B cell (primary cell): ENCODE measurements at regions not wholly inside any gene's neighbourhood (a gene's known extent, or its start where the extent isn't known, plus 50 kb on each side); places are given as distances from the start of the nearest gene placed in this dataset.

Experiments used
- ATAC-seq: fragments of 200-7000 bp; cut with Tn5 transposase; one replicate; pipeline ENCODE4 v1.10.0; 2021; ENCODE audit warnings: low read depth, mild to moderate bottlenecking, moderate number of reproducible peaks, moderate library complexity
- CTCF ChIA-PET: fragments of 350-600 bp; sonication (Branson Sonifier 250); formaldehyde crosslinking; loops from one replicate; lab custom pipeline; 2021; ENCODE audit warnings: antibody characterized with exemption, inconsistent platforms; lab: Charles Lee
- POLR2A ChIA-PET: fragments of 350-600 bp; sonication (Branson Sonifier 250); formaldehyde crosslinking; loops from one replicate; lab custom pipeline; 2021; ENCODE audit warnings: antibody characterized with exemption; lab: Charles Lee
- DNase-seq: peaks from one replicate; pipeline ENCODE4 v3.0.0; 2013
- H2AFZ ChIP-seq: 2 replicates; pipeline ENCODE4 v1.6.1; 2012; ENCODE audit warnings: mild to moderate bottlenecking, low read depth, low read length; ENCODE audit not compliant: insufficient read depth, poor library complexity, severe bottlenecking
- H3K27ac ChIP-seq, 2 donors: 1 replicate in 1 of 2; 2 replicates in 1 of 2; pipeline ENCODE4 v1.5.1; 2012 to 2013; ENCODE audit warnings: low read length in 2 of 2, mild to moderate bottlenecking in 2 of 2, moderate library complexity in 1 of 2
- H3K27me3 ChIP-seq, 4 experiments: fragments of 200-600 bp in 1 of 4; sonication (generic) in 1 of 4; replicated peaks in 1 of 4; 1 replicate in 2 of 4; 2 replicates in 2 of 4; pipeline versions ENCODE4 v1.6.1 to v1.7.0; 2013 to 2016; ENCODE audit warnings: low read length in 3 of 4, mild to moderate bottlenecking in 2 of 4, mixed read lengths in 1 of 4, moderate library complexity in 1 of 4; ENCODE audit not compliant: insufficient read depth in 4 of 4, control insufficient read depth in 3 of 4; ENCODE audit errors: control extremely low read depth in 1 of 4
- H3K36me3 ChIP-seq, 2 experiments: replicated peaks in 1 of 2; 1 replicate in 1 of 2; 2 replicates in 1 of 2; pipeline versions ENCODE4 v1.6.1 to v1.7.1; 2013; ENCODE audit warnings: low read length in 1 of 2; ENCODE audit not compliant: insufficient read depth in 2 of 2, control insufficient read depth in 1 of 2; ENCODE audit errors: control extremely low read depth in 1 of 2, extremely low read depth in 1 of 2
- H3K4me1 ChIP-seq, 2 donors: fragments of 200-600 bp in 1 of 2; sonication (generic) in 1 of 2; 1 replicate in 1 of 2; 2 replicates in 1 of 2; pipeline versions ENCODE4 v1.5.1 to v1.6.1; 2013 to 2017; ENCODE audit warnings: low read length in 2 of 2; ENCODE audit not compliant: control insufficient read depth in 2 of 2, insufficient read depth in 2 of 2
- H3K4me2 ChIP-seq: replicated peaks from 2 replicates; pipeline ENCODE3; 2012; ENCODE audit warnings: mild to moderate bottlenecking, low read depth, low read length; ENCODE audit not compliant: poor library complexity, severe bottlenecking
- H3K4me3 ChIP-seq, 5 experiments: fragments of 200-600 bp in 1 of 5; sonication (generic) in 1 of 5; 1 replicate in 3 of 5; 2 replicates in 2 of 5; pipeline versions ENCODE4 v1.5.1 to v1.7.0; 2011 to 2016; ENCODE audit warnings: low read length in 4 of 5, mild to moderate bottlenecking in 4 of 5, low read depth in 2 of 5, control low read depth in 1 of 5, moderate library complexity in 1 of 5; ENCODE audit not compliant: insufficient read depth in 1 of 5; ENCODE audit errors: control extremely low read depth in 1 of 5, extremely low read depth in 1 of 5
- H3K79me2 ChIP-seq: fragments of 200-600 bp; sonication (generic); one replicate; pipeline ENCODE4 v1.6.0; 2016; ENCODE audit warnings: low read length; ENCODE audit not compliant: control insufficient read depth, insufficient read depth
- H3K9ac ChIP-seq: fragments of 200-600 bp; sonication (generic); 2 replicates; pipeline ENCODE4 v1.6.1; 2017; ENCODE audit warnings: mild to moderate bottlenecking, low read length, moderate library complexity
- H3K9me3 ChIP-seq, 3 donors: one replicate each; pipeline versions ENCODE4 v1.6.1 to v1.7.1; 2013; ENCODE audit warnings: low read length in 2 of 3; ENCODE audit not compliant: control insufficient read depth in 2 of 3, insufficient read depth in 1 of 3; ENCODE audit errors: control extremely low read depth in 1 of 3
- H4K20me1 ChIP-seq: 2 replicates; pipeline ENCODE4 v1.6.0; 2012; ENCODE audit warnings: mild to moderate bottlenecking, low read length; ENCODE audit not compliant: insufficient read depth, control insufficient read depth, poor library complexity, severe bottlenecking
- H3K27ac Mint-ChIP-seq: one replicate; pipeline ENCODE4 v1.8.0; 2021; ENCODE audit warnings: mixed read lengths
- H3K27me3 Mint-ChIP-seq: one replicate; pipeline ENCODE4 v1.8.0; 2021; ENCODE audit warnings: mixed read lengths
- H3K4me1 Mint-ChIP-seq: one replicate; pipeline ENCODE4 v1.8.0; 2021; ENCODE audit warnings: mixed read lengths
- H3K4me3 Mint-ChIP-seq: one replicate; pipeline ENCODE4 v1.8.0; 2021; ENCODE audit warnings: mixed read lengths
- H3K9me3 Mint-ChIP-seq: one replicate; pipeline ENCODE4 v1.8.0; 2022; ENCODE audit warnings: mixed read lengths; ENCODE audit not compliant: insufficient read depth
- CTCF ChIP-seq: fragments of 200-600 bp; IDR thresholded peaks from one replicate; pipeline ENCODE4 v1.8.0; 2022; ENCODE audit warnings: antibody characterized with exemption, mild to moderate bottlenecking
- EZH2 ChIP-seq: IDR thresholded peaks from 2 replicates; pipeline ENCODE4 v1.6.1; 2012; ENCODE audit warnings: borderline replicate concordance, low read depth, mild to moderate bottlenecking, moderate library complexity, low read length; ENCODE audit not compliant: insufficient read depth, poor library complexity, severe bottlenecking
- WGBS: methylation state at CpG from one replicate; pipeline ENCODE4 v1.1.5; 2013; ENCODE audit warnings: missing lambda C conversion rate; ENCODE audit not compliant: insufficient coverage; 5-methylcytosine and 5-hydroxymethylcytosine counted together
- intact Hi-C: fragments of 100-400 bp; cut with micrococcal nuclease; formaldehyde crosslinking; loops from one replicate; pipeline ENCODE4 v1.10.0; 2022

GRCh38 chr14:95003099-95003960 lies 154.0 kb downstream of the DICER1 start:
- Mint-ChIP-seq H3K4me3 (no peak overlapping the region), H3K27ac (no peak overlapping the region), H3K4me1 (no peaks in the 10 kb centered on the region), H3K27me3 (peaks cover 33% of the 10 kb centered on the region), H3K9me3 (no peaks in the 10 kb centered on the region)
- Histone ChIP-seq H3K9ac (no peak overlapping the region), H4K20me1 (no peaks in the 10 kb centered on the region), H3K27ac (no peak overlapping the region), H3K4me3 (no peak overlapping the region), H2AFZ (no peak overlapping the region), H3K79me2 (no peaks in the 10 kb centered on the region), H3K9me3 (peaks cover 0 to 3% (median 1%) of the 10 kb centered on the region in 3 donors), H3K27me3 (peaks cover 0 to 18% (median 3%) of the 10 kb centered on the region in 4 experiments), H3K4me2 (no peak overlapping the region), H3K4me1 (no peaks in the 10 kb centered on the region), H3K36me3 (no peaks in the 10 kb centered on the region)
- 83% methylated on average over 7 of the region's 11 CpGs for whole genome bisulfite sequencing
- ATAC-seq (no peak), DNase-seq (no peak)
- ChIA-PET CTCF (no interaction called here), POLR2A (no interaction called here)
- intact Hi-C loops, result no loop called here
- TF ChIP-seq CTCF (no peak), EZH2 (no peak)

DNA sequence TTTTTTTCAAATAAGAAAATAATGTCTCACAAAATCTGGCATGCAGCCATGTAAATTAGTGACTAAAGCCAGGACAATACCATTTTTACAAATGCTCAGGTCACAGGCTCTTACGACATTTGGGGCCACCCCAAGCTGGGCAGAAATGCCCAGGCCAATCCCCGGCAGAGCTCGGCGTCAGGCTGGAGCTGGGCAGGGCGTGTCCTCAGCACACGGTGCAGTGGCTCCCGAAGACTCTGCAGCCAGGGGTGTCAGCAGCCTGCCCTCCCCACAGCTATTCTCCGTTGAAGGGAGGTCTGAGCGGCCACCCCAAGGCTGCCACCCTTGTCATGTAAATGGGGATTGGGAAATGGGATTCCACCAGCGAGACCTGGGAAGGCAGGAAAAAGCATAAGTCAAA lies 158.6 kb downstream of the DICER1 start:
- Histone ChIP-seq H3K4me2 (no peak overlapping the region), H3K9ac (no peak overlapping the region), H3K79me2 (no peaks in the 10 kb centered on the region), H3K27ac (no peak overlapping the region), H3K4me1 (no peaks in the 10 kb centered on the region), H3K9me3 (peaks cover 0 to 1% (median 0%) of the 10 kb centered on the region in 3 donors), H3K36me3 (no peaks in the 10 kb centered on the region), H3K27me3 (peaks cover 0 to 12% (median 5%) of the 10 kb centered on the region in 4 experiments), H4K20me1 (no peaks in the 10 kb centered on the region), H2AFZ (no peak overlapping the region), H3K4me3 (no peak overlapping the region)
- H3K9me3 Mint-ChIP-seq, result no peaks in the 10 kb centered on the region
- no peak for TF ChIP-seq EZH2
- no peak for TF ChIP-seq CTCF
- no peak overlapping the region for H3K4me3 Mint-ChIP-seq
- peaks cover 41% of the 10 kb centered on the region for H3K27me3 Mint-ChIP-seq
- ChIA-PET CTCF (no interaction called here), POLR2A (no interaction called here)
- WGBS, result 38% methylated on average over 10 of the region's 10 CpGs
- ATAC-seq (no peak), DNase-seq (no peak)
- no peaks in the 10 kb centered on the region for H3K4me1 Mint-ChIP-seq
- intact Hi-C loops, result no loop called here
- no peak overlapping the region for H3K27ac Mint-ChIP-seq
